SK-N-MC (cell line): ENCODE measurements at regions not wholly inside any gene's neighbourhood (a gene's known extent, or its start where the extent isn't known, plus 50 kb on each side); places are given as distances from the start of the nearest gene placed in this dataset.

Experiments
- EZH2 ChIP-seq: fragments of 200-600 bp; sonication (generic); IDR thresholded peaks from one replicate; pipeline ENCODE4 v1.6.1; 2017; ENCODE audit warnings: antibody characterized with exemption
- FOXP2 ChIP-seq: optimal IDR thresholded peaks from 2 replicates; pipeline ENCODE3; 2011; ENCODE audit warnings: mild to moderate bottlenecking, moderate library complexity; ENCODE audit not compliant: insufficient read depth; ENCODE audit errors: extremely low read length, control extremely low read depth
- POLR2AphosphoS5 ChIP-seq: IDR thresholded peaks from 2 replicates; pipeline ENCODE4 v1.6.1; 2012; ENCODE audit warnings: mild to moderate bottlenecking, low read depth, low read length, borderline replicate concordance

DNA sequence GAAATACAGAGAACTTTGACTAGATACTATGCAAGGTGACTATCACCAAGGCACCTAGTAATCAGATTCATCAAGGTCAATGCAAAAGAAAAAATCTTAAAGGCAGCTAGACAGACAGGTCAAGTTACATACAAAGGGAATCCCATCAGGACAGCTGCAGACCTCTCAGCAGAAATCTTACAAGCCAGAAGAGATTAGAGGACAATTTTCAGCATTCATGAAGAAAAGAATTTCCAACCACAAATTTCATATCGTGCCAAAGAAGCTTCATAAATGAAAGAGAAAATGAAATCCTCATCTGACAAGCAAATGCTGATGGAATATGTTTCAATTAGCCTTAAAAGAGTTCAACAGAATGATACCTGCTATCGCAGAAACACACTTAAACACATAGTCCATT is 913.7 kb downstream of the RPS29 start:
- no peak for TF ChIP-seq EZH2
- no peak for TF ChIP-seq POLR2AphosphoS5
- TF ChIP-seq FOXP2, result no peak
